ENCODE measurements at regions not wholly inside any gene's neighbourhood (a gene's known extent, or its start where the extent isn't known, plus 50 kb on each side); places are given as distances from the start of the nearest gene placed in this dataset.

- no peak for TF ChIP-seq RFX5 (IDR thresholded peaks at IDR 0.05; ENCODE audit: low read depth, low read length)
Observed at GRCh38 chr12:63457428-63457827, 210.9 kb downstream of the DPY19L2 start (continued).

- FAIRE-seq, result no peak
- BruUV-seq (replicated peaks), result no TSS peak
- CTCF ChIA-PET, result interaction anchor here (1.1 kb wide), 1 partner anchor 299 kb away, joined by 4 read pairs; no protein-coding TSS in a partner anchor
- Histone ChIP-seq H3K9ac (ENCODE audit: control insufficient read depth, insufficient read depth, low read length) (no peak overlapping the region), H3K4me1 (ENCODE audit: control insufficient read depth, insufficient read depth, low read length) (no peaks in the 10 kb centered on the region), H3K27me3 (replicated peaks in 1 of 2; ENCODE audit: control insufficient read depth in 2 of 2, insufficient read depth in 2 of 2, low read length in 1 of 2) (no peaks in the 10 kb centered on the region), H3K79me2 (ENCODE audit: control insufficient read depth, insufficient read depth, low read length) (no peaks in the 10 kb centered on the region), H3K36me3 (ENCODE audit: control insufficient read depth in 2 of 2, insufficient read depth in 2 of 2, low read length in 1 of 2) (no peaks in the 10 kb centered on the region), H3K4me2 (ENCODE audit: control insufficient read depth, insufficient read depth) (no peak overlapping the region), H3K9me3 (replicated peaks; ENCODE audit: control insufficient read depth, insufficient read depth, low read length) (no peaks in the 10 kb centered on the region), H4K20me1 (ENCODE audit: control insufficient read depth, insufficient read depth) (no peaks in the 10 kb centered on the region), H2AFZ (ENCODE audit: control insufficient read depth, low read depth, low read length) (no peak overlapping the region), H3K4me3 (no peak overlapping the region), H3K27ac (ENCODE audit: control insufficient read depth, insufficient read depth) (no peak overlapping the region)
- ATAC-seq, result no peak
- TF ChIP-seq TCF7 (IDR thresholded peaks at IDR 0.05; ENCODE audit: borderline replicate concordance) (no peak), SPI1 (IDR thresholded peaks at IDR 0.05; ENCODE audit: borderline replicate concordance, insufficient read depth, low read depth, low read length) (0 out of 2 replicates have a peak, but pooled peaks have one; percentile 5), NR2F1 (conservative IDR thresholded peaks at IDR 0.05) (no peak), SMC3 (IDR thresholded peaks at IDR 0.05; ENCODE audit: borderline replicate concordance, low read length) (0 out of 2 replicates have a peak, but pooled peaks have one; percentile 19)
- WGBS (ENCODE audit: insufficient coverage, insufficient replicate concordance, low lambda C conversion rate, missing lambda C conversion rate), result 0% methylated on average over 2 of the region's 2 CpGs
- in situ Hi-C loops (cut with MboI), result no loop called here
- no peak for DNase-seq (ENCODE audit: low read depth, low spot score)
- SMC1A ChIA-PET (ENCODE audit: uncharacterized antibody, unreplicated experiment), result no interaction called here
- intact Hi-C loops (cut with micrococcal nuclease; ENCODE audit: unreplicated experiment), result no loop called here
- RAD21 ChIA-PET (ENCODE audit: unreplicated experiment), result no interaction called here
- POLR2A ChIA-PET, result no interaction called here
Observed at GRCh38 chr12:63450816-63451215, 217.5 kb downstream of the DPY19L2 start.

DNA sequence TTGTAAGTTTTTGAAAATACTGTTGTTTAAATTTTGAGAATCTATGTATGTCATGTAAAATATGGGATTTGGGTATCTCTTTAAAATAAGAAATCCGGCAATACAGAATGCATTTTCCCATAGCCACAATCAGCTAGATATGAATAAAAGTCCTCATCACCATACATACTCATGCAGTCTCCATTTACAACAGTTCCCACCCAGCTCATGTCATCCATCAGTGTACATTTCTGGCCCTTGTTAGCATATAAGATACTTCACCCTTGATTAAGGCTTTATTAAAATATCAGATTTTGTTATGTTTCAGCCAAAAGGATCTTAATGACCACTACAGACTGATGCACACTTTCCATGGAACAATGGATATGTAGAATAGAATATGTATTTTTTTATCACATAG is 218.0 kb downstream of the DPY19L2 start:
- no peak for FAIRE-seq
- Histone ChIP-seq H3K27ac (ENCODE audit: control insufficient read depth, insufficient read depth) (no peak overlapping the region), H3K79me2 (ENCODE audit: control insufficient read depth, insufficient read depth, low read length) (no peaks in the 10 kb centered on the region), H2AFZ (ENCODE audit: control insufficient read depth, low read depth, low read length) (no peak overlapping the region), H3K4me1 (ENCODE audit: control insufficient read depth, insufficient read depth, low read length) (no peaks in the 10 kb centered on the region), H3K4me2 (ENCODE audit: control insufficient read depth, insufficient read depth) (no peak overlapping the region), H3K27me3 (replicated peaks in 1 of 2; ENCODE audit: control insufficient read depth in 2 of 2, insufficient read depth in 2 of 2, low read length in 1 of 2) (no peaks in the 10 kb centered on the region), H3K4me3 (no peak overlapping the region), H3K9ac (ENCODE audit: control insufficient read depth, insufficient read depth, low read length) (no peak overlapping the region), H3K9me3 (replicated peaks; ENCODE audit: control insufficient read depth, insufficient read depth, low read length) (no peaks in the 10 kb centered on the region), H4K20me1 (ENCODE audit: control insufficient read depth, insufficient read depth) (no peaks in the 10 kb centered on the region), H3K36me3 (ENCODE audit: control insufficient read depth in 2 of 2, insufficient read depth in 2 of 2, low read length in 1 of 2) (no peaks in the 10 kb centered on the region)
- POLR2A ChIA-PET, result no interaction called here
- CTCF ChIA-PET, result interaction anchor here (1.1 kb wide), 1 partner anchor 299 kb away, joined by 4 read pairs; no protein-coding TSS in a partner anchor
- in situ Hi-C loops (cut with MboI) (no loop called here), intact Hi-C loops (cut with micrococcal nuclease; ENCODE audit: unreplicated experiment) (no loop called here)
- ATAC-seq, result no peak
- DNase-seq (ENCODE audit: low read depth, low spot score), result no peak
- 7% methylated on average over 1 of the region's 1 CpG for WGBS (ENCODE audit: insufficient coverage, insufficient replicate concordance, low lambda C conversion rate, missing lambda C conversion rate)
- no TSS peak for BruUV-seq (replicated peaks)
- SMC1A ChIA-PET (ENCODE audit: uncharacterized antibody, unreplicated experiment), result interaction anchor here (0.6 kb wide), 1 partner anchor 1400 kb away, joined by 3 read pairs; no protein-coding TSS in a partner anchor
- RAD21 ChIA-PET (ENCODE audit: unreplicated experiment), result no interaction called here
- TF ChIP-seq ZNF622 (IDR thresholded peaks at IDR 0.05) (no peak), NKRF (conservative IDR thresholded peaks at IDR 0.05) (no peak), SMAD1 (IDR thresholded peaks at IDR 0.05; ENCODE audit: low read depth, partially characterized antibody) (no peak), CBX3 (IDR thresholded peaks at IDR 0.05; ENCODE audit: borderline replicate concordance, low read depth) (no peak), STAT3 (IDR thresholded peaks at IDR 0.05; ENCODE audit: low read depth, low read length) (no peak), IRF3 (IDR thresholded peaks at IDR 0.05) (no peak), CBX5 (IDR thresholded peaks at IDR 0.05; ENCODE audit: low read depth) (no peak), TCF12 (IDR thresholded peaks at IDR 0.05; ENCODE audit: low read depth, low read length) (no peak), FOXK2 (IDR thresholded peaks at IDR 0.05) (no peak), MXI1 (IDR thresholded peaks at IDR 0.05; ENCODE audit: low read depth, low read length) (no peak), SUZ12 (IDR thresholded peaks at IDR 0.05; ENCODE audit: unreplicated experiment) (no peak), NBN (IDR thresholded peaks at IDR 0.05) (no peak)

Data from GM12878 (cell line).